ENCODE measurements at regions not wholly inside any gene's neighbourhood (a gene's known extent, or its start where the extent isn't known, plus 50 kb on each side); places are given as distances from the start of the nearest gene placed in this dataset.

DNA sequence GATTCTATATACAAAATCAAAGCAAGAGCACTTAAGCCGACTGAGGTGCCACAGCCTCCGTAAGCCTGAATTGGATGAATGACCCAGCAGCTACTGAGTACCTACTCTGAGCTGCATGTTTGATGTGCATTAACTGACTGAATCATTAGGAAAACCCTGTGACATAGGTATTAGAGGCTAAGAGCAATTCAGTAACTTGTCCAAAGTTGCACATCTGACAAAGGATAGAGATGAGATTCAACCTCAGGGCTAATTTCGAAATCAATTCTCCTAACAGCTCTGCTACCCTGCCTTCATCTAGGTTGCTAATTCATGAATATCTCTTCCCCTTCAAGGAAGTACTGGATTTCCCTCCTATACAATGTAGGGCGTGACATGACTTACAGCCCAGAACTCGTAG, 89.1 kb upstream of the GLIS3 start:
- H3K36me3 ChIP-seq (replicated peaks in 1 of 2), result no peaks in the 10 kb centered on the region
- H3K27me3 ChIP-seq, result no peaks in the 10 kb centered on the region
- no peaks in the 10 kb centered on the region for H3K9me3 ChIP-seq (replicated peaks in 1 of 3)
- no peak overlapping the region for H3K27ac ChIP-seq
- TF ChIP-seq POLR2A (IDR thresholded peaks at IDR 0.05), result no peak
- TF ChIP-seq, protein P1, sequence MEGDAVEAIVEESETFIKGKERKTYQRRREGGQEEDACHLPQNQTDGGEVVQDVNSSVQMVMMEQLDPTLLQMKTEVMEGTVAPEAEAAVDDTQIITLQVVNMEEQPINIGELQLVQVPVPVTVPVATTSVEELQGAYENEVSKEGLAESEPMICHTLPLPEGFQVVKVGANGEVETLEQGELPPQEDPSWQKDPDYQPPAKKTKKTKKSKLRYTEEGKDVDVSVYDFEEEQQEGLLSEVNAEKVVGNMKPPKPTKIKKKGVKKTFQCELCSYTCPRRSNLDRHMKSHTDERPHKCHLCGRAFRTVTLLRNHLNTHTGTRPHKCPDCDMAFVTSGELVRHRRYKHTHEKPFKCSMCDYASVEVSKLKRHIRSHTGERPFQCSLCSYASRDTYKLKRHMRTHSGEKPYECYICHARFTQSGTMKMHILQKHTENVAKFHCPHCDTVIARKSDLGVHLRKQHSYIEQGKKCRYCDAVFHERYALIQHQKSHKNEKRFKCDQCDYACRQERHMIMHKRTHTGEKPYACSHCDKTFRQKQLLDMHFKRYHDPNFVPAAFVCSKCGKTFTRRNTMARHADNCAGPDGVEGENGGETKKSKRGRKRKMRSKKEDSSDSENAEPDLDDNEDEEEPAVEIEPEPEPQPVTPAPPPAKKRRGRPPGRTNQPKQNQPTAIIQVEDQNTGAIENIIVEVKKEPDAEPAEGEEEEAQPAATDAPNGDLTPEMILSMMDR (IDR thresholded peaks at IDR 0.05), result no peak
- no peaks in the 10 kb centered on the region for H3K4me1 ChIP-seq (replicated peaks in 1 of 2)
- 70 to 81% (median 77%) methylated on average over 5 of the region's 5 CpGs for WGBS, 4 donors
- intact Hi-C loops (cut with DNase I), result no loop called here
- no peak for DNase-seq
- H3K4me3 ChIP-seq, result no peak overlapping the region

DNA sequence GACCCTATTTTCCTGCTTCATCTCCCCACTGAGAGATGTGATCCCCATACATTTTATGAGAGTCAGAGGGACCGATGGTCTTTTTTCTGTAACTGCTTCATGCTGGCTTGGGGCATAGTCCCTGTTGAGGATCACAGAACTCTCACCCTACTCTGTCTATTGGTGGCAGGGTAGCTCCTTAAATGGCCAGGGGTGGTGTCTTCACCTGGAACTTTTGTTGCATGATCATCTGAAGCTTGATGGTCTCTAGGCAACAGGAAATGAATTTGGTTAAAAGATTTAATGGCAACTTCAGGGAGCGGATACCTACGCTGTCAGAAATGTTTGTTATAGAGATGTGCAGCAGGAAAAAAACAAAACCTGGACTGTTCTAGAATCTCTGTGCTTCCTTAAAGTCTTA, 87.0 kb upstream of the GLIS3 start:
- Histone ChIP-seq H3K27ac (no peak overlapping the region), H3K4me3 (no peak overlapping the region), H3K36me3 (replicated peaks in 1 of 2) (no peaks in the 10 kb centered on the region), H3K9me3 (replicated peaks in 1 of 3) (no peaks in the 10 kb centered on the region), H3K27me3 (no peaks in the 10 kb centered on the region), H3K4me1 (replicated peaks in 1 of 2) (no peaks in the 10 kb centered on the region)
- TF ChIP-seq POLR2A (IDR thresholded peaks at IDR 0.05), result no peak
- TF ChIP-seq, protein P1 (IDR thresholded peaks at IDR 0.05), result no peak
- intact Hi-C loops (cut with DNase I), result no loop called here
- WGBS, 4 donors, result 89 to 98% (median 93%) methylated on average over 3 of the region's 3 CpGs
- no peak for DNase-seq

DNA sequence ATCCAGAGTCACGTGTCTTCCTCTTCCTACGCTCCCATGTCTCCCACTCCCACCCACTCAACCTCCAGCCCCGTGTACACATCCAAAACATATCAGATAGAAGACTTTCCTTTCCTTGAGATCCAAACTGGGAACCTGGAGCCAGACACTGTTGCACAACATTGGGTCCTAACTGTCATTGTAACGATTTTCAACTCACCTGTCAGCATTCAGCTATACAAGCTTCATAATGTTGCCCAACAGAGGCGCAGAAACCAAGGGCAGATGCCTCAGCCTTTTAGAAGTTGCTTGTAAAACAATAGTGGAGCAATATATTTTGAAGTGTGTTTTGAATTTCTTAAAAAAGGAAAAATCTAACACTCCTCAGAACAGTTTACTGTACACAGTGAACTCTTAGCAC, 84.9 kb upstream of the GLIS3 start:
- Histone ChIP-seq H3K4me1 (replicated peaks in 1 of 2) (no peaks in the 10 kb centered on the region), H3K27ac (no peak overlapping the region), H3K9me3 (replicated peaks in 1 of 3) (no peaks in the 10 kb centered on the region), H3K4me3 (no peak overlapping the region), H3K36me3 (replicated peaks in 1 of 2) (no peaks in the 10 kb centered on the region), H3K27me3 (no peaks in the 10 kb centered on the region)
- intact Hi-C loops (cut with DNase I), result loop anchor here in 1 of 2 donors (5.0 kb wide), 2 partner anchors 258 to 358 kb away; partner anchors contain the start of gene AK3
- TF ChIP-seq POLR2A (IDR thresholded peaks at IDR 0.05), result no peak
- TF ChIP-seq, protein P1 (IDR thresholded peaks at IDR 0.05), result no peak
- WGBS, 4 donors, result 72 to 81% (median 76%) methylated on average over 5 of the region's 5 CpGs
- DNase-seq, result no peak

DNA sequence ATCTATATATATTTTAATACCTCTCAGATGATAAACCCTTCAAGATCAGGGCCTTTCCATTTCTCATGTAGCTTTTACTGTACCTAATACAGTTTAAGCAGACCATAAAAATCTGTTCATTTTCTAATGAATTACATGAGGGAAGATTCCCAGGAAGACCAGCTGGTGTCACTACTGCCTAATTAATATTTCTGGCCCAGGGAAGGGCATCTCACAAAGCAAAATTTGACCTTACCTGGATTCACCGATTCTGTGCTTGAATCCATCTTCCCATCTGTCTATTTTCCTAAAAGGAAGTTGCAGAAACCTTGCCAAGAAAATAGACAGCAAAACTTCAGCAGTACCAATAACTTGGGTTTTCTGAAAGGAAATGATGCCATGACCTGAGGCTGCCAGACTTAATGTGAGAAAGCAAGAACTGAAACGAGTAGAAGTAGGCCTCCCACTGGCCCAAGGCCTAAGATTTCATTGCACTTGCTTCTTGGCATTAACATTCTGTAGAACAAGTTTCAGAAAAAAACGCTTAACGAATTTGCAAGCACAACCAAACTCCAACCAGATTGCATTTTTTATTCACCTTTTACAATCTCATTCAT, 83.0 kb upstream of the GLIS3 start:
- no peak overlapping the region for H3K27ac ChIP-seq
- no peaks in the 10 kb centered on the region for H3K27me3 ChIP-seq
- H3K36me3 ChIP-seq (replicated peaks in 1 of 2), result no peaks in the 10 kb centered on the region
- TF ChIP-seq POLR2A (IDR thresholded peaks at IDR 0.05), result no peak
- TF ChIP-seq, protein P1 (IDR thresholded peaks at IDR 0.05), result peak; percentile 17 to 62 (median 60)
- H3K4me3 ChIP-seq, result no peak overlapping the region
- intact Hi-C loops (cut with DNase I), result loop anchor here in 1 of 2 donors (5.0 kb wide), 2 partner anchors 259 to 359 kb away; partner anchors contain the start of gene AK3
- no peaks in the 10 kb centered on the region for H3K9me3 ChIP-seq (replicated peaks in 1 of 3)
- DNase-seq, result peak in 1 of 7 donors; percentile 7
- no peaks in the 10 kb centered on the region for H3K4me1 ChIP-seq (replicated peaks in 1 of 2)
- WGBS, 4 donors, result 43 to 49% (median 47%) methylated on average over 4 of the region's 4 CpGs

All from adrenal gland (tissue), 9 donors.